ENCODE measurements at regions not wholly inside any gene's neighbourhood (a gene's known extent, or its start where the extent isn't known, plus 50 kb on each side); places are given as distances from the start of the nearest gene placed in this dataset.

DNA sequence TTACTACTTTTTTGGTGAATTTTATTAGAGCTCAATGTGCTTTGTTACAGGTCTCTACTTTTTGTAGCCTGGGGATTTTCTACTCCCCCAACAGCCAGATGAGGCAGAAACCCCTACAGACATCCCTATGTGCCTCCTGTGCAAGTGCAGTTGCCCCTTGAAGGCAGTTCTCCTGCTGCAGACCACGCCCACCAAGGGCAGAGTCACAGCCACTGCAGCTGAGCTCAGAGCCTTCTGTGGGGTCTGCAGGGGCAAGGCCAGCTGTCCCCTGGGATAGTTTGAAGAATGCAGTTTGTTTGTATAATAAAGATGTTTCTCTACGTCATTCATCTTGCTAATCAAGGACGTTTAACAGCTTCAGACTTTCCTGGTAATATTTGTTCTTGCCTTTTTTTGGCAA, 76.8 kb downstream of the NPAP1 start:
- in situ Hi-C loops (cut with MboI; ENCODE audit: low pct_unique_long_range_greater_than_20kb, low sequenced_read_pairs, unreplicated experiment), result no loop called here
- DNase-seq (ENCODE audit: low spot score), result no peak
- TF ChIP-seq, protein P1, sequence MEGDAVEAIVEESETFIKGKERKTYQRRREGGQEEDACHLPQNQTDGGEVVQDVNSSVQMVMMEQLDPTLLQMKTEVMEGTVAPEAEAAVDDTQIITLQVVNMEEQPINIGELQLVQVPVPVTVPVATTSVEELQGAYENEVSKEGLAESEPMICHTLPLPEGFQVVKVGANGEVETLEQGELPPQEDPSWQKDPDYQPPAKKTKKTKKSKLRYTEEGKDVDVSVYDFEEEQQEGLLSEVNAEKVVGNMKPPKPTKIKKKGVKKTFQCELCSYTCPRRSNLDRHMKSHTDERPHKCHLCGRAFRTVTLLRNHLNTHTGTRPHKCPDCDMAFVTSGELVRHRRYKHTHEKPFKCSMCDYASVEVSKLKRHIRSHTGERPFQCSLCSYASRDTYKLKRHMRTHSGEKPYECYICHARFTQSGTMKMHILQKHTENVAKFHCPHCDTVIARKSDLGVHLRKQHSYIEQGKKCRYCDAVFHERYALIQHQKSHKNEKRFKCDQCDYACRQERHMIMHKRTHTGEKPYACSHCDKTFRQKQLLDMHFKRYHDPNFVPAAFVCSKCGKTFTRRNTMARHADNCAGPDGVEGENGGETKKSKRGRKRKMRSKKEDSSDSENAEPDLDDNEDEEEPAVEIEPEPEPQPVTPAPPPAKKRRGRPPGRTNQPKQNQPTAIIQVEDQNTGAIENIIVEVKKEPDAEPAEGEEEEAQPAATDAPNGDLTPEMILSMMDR (IDR thresholded peaks at IDR 0.05; ENCODE audit: extremely low read depth, insufficient read depth, missing control alignments), result no peak

DNA sequence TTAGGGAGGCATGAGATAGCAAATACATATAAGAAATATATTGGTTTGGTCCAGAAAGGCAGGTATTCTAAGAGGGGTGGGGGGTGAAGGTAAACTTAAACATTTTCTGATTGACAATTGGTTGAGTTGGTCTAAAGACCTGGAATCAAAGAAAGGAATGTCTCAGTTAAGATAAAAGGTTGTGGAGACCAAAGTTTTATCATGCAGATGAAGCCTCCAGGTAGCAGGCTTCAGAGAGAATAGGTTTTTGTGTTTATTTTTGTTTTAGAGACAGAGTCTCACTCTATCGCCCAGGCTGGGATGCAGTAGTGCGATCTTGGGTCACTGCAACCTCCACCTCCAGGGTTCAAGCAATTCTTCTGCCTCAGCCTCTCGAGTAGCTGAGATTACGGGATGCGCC, 80.5 kb downstream of the NPAP1 start:
- in situ Hi-C loops (cut with MboI; ENCODE audit: low pct_unique_long_range_greater_than_20kb, low sequenced_read_pairs, unreplicated experiment), result no loop called here
- TF ChIP-seq, protein P1 (IDR thresholded peaks at IDR 0.05; ENCODE audit: extremely low read depth, insufficient read depth, missing control alignments), result no peak
- no peak for DNase-seq (ENCODE audit: low spot score)

DNA sequence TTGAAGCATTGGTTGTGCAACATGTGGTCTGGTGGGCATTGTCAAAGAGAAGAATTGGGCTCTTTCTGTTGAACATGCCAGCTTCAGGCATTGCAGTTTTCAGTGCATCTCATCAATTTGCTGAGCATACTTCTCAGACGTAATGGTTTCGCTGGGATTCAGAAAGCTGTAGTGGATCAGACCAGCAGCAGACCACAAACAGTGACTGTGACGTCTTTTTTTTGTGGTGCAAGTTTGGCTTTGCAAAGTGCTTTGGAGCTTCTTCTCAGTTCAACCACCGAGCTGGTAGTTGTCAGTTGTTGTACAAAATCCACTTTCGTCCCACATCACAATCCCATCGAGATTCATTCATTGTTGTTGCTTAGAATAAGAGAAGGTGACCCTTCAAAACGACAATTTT, 84.5 kb downstream of the NPAP1 start:
- DNase-seq (ENCODE audit: low spot score), result no peak
- TF ChIP-seq, protein P1 (IDR thresholded peaks at IDR 0.05; ENCODE audit: extremely low read depth, insufficient read depth, missing control alignments), result no peak
- in situ Hi-C loops (cut with MboI; ENCODE audit: low pct_unique_long_range_greater_than_20kb, low sequenced_read_pairs, unreplicated experiment), result no loop called here

DNA sequence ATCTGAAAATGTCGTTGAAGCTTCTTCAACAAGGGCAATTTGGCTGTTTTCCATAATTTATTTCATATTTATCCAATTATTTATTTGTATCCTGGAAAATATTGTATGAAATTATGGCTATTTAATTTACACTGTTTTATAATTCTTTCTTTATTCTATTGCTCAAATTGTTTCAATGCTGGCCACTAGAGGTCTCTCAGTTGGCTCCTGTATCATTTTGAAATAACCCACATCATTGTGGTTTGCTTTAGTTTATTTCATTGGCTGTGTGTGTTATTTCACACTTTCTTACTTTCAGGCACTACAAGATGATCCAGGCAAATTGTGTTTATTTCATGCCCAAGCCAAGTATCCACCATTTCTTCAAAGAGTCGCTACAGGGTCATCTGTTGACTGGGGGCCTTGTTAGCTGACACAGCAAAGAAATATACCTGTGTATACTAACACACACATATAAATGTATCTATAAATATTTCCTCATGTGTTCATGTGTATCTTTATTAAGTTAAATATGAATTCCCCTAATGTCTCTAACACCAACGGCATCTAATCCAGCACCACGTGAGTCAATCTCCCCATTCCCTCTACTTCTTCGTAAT, 86.2 kb downstream of the NPAP1 start:
- TF ChIP-seq, protein P1 (IDR thresholded peaks at IDR 0.05; ENCODE audit: extremely low read depth, insufficient read depth, missing control alignments), result peak; percentile 26
- in situ Hi-C loops (cut with MboI; ENCODE audit: low pct_unique_long_range_greater_than_20kb, low sequenced_read_pairs, unreplicated experiment), result no loop called here
- no peak for DNase-seq (ENCODE audit: low spot score)

DNA sequence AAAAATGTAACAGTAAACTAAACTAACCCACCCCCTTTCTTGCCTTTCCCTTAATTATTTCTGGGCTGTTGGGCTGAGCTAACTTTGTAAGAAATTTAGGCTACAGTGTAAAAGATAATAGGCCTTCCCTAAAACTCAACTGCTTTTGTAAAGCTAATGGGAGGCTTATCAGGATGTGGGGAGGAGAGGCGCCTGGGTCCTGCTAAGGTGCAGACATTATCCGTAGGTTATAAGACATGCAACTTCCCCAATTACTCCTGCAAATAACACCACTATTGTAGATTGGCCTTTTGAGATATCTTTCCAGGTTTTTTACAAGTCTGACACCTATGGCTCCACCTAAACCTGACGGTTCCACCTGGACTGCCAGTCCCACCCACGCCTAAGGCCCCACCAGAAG, 88.3 kb downstream of the NPAP1 start:
- TF ChIP-seq, protein P1 (IDR thresholded peaks at IDR 0.05; ENCODE audit: extremely low read depth, insufficient read depth, missing control alignments), result no peak
- in situ Hi-C loops (cut with MboI; ENCODE audit: low pct_unique_long_range_greater_than_20kb, low sequenced_read_pairs, unreplicated experiment), result no loop called here
- DNase-seq (ENCODE audit: low spot score), result no peak

DNA sequence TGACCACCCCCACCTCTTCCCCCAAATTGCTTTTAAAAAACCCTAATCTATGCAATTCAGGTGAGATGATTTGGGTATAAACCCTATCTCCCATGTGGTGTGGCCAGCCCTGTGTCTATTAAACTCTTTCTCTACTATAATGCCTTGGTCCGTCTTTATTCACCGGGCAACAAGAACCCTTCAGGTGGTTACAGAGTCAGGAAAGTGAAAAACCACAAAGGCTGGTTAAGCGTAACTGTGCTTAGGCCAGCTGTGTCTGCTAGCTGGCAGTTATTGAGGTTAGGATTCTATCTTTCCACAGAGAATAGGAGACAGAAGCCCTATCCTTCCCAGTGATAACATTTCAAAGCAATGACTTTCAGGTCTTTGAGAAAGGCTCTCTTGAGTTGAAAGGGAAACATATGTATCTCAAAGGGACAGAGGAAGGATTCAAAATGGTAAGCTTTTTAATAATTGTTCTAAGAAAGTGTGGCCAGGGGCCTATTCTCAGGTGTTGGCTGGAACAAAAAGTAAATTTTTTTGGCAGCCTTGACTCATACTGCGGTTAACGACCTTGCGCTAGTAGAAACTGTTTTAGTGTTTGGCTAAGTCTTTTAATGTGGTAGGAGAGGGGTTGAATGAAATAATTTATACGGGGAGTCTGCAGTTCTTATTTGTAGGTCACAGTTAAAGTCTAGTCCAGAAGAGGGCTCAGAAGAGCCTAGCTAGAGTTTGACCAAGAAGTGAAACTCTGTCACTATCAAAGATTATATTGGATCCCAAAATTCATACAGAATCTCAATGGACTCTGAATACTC, 89.0 kb downstream of the NPAP1 start:
- TF ChIP-seq, protein P1 (IDR thresholded peaks at IDR 0.05; ENCODE audit: extremely low read depth, insufficient read depth, missing control alignments), result no peak
- no peak for DNase-seq (ENCODE audit: low spot score)
- in situ Hi-C loops (cut with MboI; ENCODE audit: low pct_unique_long_range_greater_than_20kb, low sequenced_read_pairs, unreplicated experiment), result no loop called here

Data from GM13977 (cell line).